Loucy (cell line): ENCODE measurements at regions not wholly inside any gene's neighbourhood (a gene's known extent, or its start where the extent isn't known, plus 50 kb on each side); places are given as distances from the start of the nearest gene placed in this dataset.

Experiments used
- EZH2phosphoT487 ChIP-seq: fragments of 200-600 bp; IDR thresholded peaks from 2 replicates; pipeline ENCODE4 v1.6.1; 2018; ENCODE audit warnings: antibody characterized with exemption, mild to moderate bottlenecking, moderate library complexity, borderline replicate concordance
- TF ChIP-seq, protein P1 (sequence below): fragments of 200-600 bp; sonication (generic); conservative IDR thresholded peaks from 2 replicates; pipeline ENCODE4 v1.5.1; 2014; ENCODE audit warnings: mild to moderate bottlenecking, antibody characterized with exemption, low read length

DNA sequence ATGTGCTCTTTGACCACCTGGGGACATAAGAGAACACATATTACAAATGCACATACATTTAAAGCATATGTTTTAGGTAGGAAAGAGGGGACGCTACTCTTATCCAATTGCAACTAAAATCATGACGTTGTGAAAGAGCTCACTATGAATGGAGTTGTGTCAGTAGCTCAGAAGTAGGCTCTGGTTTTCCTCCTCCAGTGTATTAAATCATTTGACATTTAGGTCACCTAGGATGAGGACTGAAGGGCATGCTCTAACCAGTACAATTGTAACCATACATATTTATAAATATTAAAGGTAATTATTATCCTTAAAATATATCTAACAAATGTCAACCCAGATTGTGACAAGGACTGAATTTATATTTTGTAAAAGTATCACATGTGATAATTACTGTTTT, 389.0 kb downstream of the KLF12 start:
- TF ChIP-seq, protein P1, sequence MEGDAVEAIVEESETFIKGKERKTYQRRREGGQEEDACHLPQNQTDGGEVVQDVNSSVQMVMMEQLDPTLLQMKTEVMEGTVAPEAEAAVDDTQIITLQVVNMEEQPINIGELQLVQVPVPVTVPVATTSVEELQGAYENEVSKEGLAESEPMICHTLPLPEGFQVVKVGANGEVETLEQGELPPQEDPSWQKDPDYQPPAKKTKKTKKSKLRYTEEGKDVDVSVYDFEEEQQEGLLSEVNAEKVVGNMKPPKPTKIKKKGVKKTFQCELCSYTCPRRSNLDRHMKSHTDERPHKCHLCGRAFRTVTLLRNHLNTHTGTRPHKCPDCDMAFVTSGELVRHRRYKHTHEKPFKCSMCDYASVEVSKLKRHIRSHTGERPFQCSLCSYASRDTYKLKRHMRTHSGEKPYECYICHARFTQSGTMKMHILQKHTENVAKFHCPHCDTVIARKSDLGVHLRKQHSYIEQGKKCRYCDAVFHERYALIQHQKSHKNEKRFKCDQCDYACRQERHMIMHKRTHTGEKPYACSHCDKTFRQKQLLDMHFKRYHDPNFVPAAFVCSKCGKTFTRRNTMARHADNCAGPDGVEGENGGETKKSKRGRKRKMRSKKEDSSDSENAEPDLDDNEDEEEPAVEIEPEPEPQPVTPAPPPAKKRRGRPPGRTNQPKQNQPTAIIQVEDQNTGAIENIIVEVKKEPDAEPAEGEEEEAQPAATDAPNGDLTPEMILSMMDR, result no peak
- TF ChIP-seq EZH2phosphoT487, result no peak
